IPS-NIHi7 (cell line): ENCODE measurements at regions not wholly inside any gene's neighbourhood (a gene's known extent, or its start where the extent isn't known, plus 50 kb on each side); places are given as distances from the start of the nearest gene placed in this dataset.
A peak's percentile ranks its signal among the peaks of the same experiment; 100 is the strongest.

Source experiments
- DNase-seq: peaks from one replicate; pipeline ENCODE4 v3.0.0; 2012; ENCODE audit warnings: mixed read lengths; ENCODE audit errors: extremely low spot score

DNA sequence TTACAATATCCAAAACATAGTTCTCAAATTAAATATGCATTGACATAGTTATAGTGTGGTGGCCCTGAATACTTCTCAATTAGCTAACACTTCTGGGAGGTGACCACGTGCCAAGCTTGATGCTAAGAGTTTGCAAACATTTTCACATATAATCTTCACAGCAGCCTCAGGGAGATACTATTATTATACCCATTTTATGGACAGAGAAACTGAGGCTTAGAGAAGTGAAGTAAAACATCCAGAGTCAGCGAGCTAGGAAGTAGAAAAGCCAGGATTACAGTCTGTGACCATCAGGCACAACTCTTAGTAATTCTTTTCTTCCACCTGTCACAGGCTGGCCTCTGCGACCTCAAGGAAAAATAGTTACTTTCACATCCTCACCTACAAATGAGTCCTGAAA lies 102.2 kb upstream of the IRX6 start:
- DNase-seq = no peak

GRCh38 chr16:55222486-55222885 lies 101.5 kb upstream of the IRX6 start:
- no peak for DNase-seq

DNA sequence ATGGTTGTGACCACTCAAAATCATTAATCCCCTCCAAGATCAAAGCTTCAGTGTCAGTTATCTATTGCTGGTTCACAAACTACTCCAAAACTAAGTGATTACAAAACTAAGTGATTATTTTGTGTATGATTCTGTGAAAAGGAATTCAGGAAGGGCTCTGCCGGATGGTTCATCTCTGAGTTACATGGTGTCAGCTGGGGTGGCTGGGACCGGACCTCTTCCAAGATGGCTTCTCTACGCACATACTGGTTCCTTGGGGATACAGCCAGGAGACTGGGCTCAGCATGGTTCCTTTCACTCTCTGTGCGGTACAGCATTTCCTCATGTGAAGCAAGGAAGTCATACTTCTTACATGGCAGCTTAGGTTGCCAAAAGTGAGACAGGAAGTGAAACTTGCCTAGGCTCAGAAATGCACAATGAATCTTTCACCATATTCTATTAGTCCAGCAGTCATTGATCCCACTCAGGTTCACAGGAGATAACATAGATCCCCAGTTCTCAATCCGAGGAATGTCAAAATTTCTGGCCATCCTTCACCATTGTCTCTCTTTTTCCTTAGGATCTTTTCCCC lies 97.9 kb upstream of the IRX6 start:
- no peak for DNase-seq

GRCh38 chr16:55232822-55233221 lies 91.2 kb upstream of the IRX6 start:
- DNase-seq = no peak

GRCh38 chr16:55233464-55233863 lies 90.5 kb upstream of the IRX6 start:
- no peak for DNase-seq

DNA sequence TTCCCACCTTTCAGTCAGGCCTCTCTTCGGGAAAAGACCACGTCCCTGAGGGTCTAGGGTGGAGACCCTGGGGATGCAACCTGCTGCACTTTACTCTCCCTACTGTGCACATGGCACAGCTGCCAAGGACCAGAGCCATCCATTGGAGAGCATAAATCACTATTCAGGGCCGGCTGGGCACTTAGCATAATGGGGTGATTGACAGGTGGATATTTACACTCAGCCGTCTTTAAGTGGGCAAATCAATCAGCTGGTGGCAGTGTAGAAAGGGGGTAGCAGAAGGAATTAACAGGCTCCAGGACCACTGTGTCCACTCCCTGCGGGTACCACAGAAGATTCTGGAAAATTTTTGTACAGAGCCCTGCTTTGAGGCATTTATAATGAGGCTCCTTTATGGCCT lies 87.3 kb upstream of the IRX6 start:
- DNase-seq = no peak

GRCh38 chr16:55239723-55240122 lies 84.3 kb upstream of the IRX6 start:
- no peak for DNase-seq

GRCh38 chr16:55240888-55241287 lies 83.1 kb upstream of the IRX6 start:
- DNase-seq = peak; percentile 41

GRCh38 chr16:55242667-55243066 lies 81.3 kb upstream of the IRX6 start:
- no peak for DNase-seq

- no peak for DNase-seq
These were observed 75.9 kb upstream of the IRX6 start for GRCh38 chr16:55248058-55248457.

DNA sequence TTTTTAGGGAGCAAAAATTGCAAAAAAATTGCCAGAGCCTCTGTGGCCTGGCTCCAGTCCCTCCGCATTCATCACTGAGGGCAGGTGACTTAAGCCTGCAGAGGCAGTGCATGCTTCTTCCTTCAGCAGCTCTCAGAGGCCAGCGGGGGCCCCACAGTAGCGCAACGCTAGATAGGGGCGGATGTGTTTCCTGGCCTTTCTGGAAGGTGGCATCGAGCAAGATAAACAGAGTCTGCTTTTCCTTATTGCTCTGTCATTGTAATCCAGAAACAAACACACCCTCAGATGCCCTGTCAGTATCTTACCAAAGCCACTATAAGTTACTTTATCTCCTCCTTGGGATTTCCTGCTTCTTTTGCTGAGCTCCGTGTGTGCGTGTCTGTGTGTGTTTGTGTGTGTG lies 75.5 kb upstream of the IRX6 start:
- DNase-seq = peak; percentile 30

DNA sequence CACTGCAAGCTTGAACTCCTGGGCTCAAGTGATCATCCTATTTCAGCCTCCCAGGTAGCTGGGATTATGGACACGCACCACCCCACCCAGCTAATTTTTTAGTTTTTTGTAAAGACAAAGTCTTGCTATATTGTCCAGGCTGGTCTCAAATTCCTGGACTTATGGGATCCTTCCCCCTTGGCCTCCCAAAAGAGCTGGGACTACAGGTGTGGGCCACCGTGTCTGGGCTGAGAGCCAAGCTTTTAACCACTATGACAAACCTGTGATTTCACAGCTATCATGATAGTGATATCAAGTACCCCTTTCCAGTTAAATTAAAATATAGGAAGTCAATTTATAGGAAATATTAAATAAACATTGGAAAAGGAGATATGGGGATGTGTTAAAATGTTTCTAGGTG lies 74.6 kb upstream of the IRX6 start:
- no peak for DNase-seq

GRCh38 chr16:55249936-55250335 lies 74.1 kb upstream of the IRX6 start:
- DNase-seq = no peak

DNA sequence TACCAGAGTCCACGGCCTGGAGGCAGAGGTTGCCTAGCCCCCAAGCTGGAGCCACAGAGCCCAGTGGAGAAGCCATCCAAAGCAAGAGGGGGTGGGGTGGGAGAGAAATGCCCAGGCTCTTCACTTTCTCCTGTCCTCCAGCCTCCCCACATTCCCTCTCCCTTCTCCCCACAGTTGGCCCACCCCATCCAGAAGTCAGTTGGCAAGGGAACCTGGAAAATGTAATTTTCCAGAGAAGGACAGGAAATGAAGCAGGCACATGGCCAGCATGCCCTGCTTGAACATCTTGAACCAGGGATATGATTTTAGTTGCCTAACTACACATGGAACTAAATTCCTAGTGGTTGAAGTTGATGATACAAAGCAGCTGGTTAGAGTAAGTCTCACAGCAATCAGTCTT lies 73.3 kb upstream of the IRX6 start:
- DNase-seq = no peak

- no peak for DNase-seq
These were observed 72.9 kb upstream of the IRX6 start for GRCh38 chr16:55251151-55251550.

GRCh38 chr16:55252577-55252976 lies 71.4 kb upstream of the IRX6 start:
- no peak for DNase-seq

DNA sequence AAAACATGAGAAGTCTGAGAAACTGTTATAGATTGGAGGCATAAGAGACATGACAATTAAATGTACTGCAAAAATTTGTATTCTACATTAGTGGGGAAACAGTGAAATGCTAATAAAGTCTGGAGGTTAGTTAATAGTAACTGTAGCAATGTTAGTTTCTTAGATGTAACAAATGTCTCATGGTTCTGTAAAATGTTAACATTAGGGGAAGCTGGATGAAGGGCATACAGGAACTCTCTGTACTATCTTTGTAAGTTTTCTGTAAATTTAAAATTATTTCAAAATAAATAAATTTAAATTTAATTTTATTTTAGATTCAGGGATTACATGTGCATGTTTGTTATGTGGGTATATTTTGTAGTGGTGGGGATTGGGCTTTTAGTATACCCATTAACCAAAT lies 70.0 kb upstream of the IRX6 start:
- DNase-seq = no peak

DNA sequence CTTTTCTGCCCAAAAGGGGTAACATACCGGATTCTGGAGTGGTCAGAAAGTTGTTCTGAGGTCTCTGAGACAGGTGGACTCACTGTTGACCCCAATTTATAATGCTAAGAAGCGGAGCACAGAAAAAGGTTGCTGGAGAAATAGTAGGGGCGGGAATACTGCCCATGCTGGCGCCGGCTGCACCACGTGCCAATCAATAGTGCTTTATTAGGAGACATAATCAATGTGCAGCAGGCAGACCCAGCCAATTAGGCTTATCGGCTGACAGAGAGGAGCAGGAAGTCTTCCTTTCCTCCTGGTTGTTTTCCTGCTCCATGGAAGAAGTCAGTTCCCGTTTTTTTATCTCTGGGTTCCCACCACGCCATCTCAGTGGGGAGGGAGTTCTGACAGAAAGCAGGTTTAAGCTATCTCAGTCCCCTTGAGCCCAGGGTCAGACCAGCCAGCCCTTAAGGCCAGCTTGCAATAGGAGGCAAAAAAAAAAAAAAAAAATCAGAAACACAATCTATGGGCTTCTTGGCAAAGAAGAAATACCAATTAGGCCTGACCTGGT lies 68.2 kb upstream of the IRX6 start:
- no peak for DNase-seq

- DNase-seq = no peak
These were observed 67.5 kb upstream of the IRX6 start for GRCh38 chr16:55256412-55257016.

DNA sequence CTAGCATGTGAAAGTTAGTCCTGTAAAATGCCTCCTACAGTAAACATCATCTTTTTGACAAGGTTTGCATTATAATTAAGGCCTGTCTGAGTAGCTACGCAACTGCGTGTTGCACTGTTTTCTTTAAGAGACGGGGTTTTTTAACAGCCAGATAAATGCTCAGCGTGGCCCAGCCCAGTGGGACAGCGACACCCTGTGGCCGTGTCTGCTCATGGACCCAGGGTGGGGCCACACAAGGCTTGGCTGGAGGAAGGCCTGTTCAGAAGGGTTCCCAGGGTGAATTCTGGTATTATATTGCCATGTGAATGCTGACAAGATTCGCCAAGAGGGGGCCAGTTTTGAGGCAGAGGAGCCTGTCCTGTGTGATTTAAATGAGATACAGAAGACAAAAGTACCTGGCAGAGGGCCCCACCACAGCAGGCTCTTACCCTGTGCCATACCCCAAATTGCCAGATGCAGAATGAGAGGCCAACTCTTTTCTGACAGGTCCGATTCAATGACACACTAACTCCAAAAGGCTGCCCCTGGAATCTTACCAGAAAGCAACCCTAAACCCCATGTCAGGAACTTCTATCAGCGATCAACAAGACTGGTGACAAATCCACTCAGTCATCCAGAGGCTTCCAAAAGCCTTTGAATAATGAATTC lies 65.9 kb upstream of the IRX6 start:
- DNase-seq = peak; percentile 80

GRCh38 chr16:55261301-55261700 lies 62.7 kb upstream of the IRX6 start:
- DNase-seq = no peak

- no peak for DNase-seq
These were observed 60.4 kb upstream of the IRX6 start for GRCh38 chr16:55263271-55264250.
